HepG2 (cell line): ENCODE measurements at regions not wholly inside any gene's neighbourhood (a gene's known extent, or its start where the extent isn't known, plus 50 kb on each side); places are given as distances from the start of the nearest gene placed in this dataset.

Experiments used
- KIAA2018 ChIP-seq: sonication (generic); formaldehyde crosslinking; IDR thresholded peaks from 2 replicates; pipeline ENCODE4 v1.5.0; 2020; ENCODE audit warnings: mild to moderate bottlenecking, missing genetic modification reagents, borderline replicate concordance
- PRDM4 ChIP-seq: sonication (generic); formaldehyde crosslinking; IDR thresholded peaks from 2 replicates; pipeline ENCODE4 v1.9.0; 2021; ENCODE audit warnings: missing genetic modification reagents, borderline replicate concordance
- PTBP1 ChIP-seq: fragments of 200-400 bp; formaldehyde crosslinking; IDR thresholded peaks from 2 replicates; pipeline ENCODE4 v1.6.1; 2018; ENCODE audit warnings: low read length, low read depth; ENCODE audit not compliant: poor library complexity, severe bottlenecking
- ZBTB25 ChIP-seq: IDR thresholded peaks from 2 replicates; pipeline ENCODE4 v1.6.1; 2018; ENCODE audit warnings: missing genetic modification reagents
- ZNF432 ChIP-seq: sonication (generic); formaldehyde crosslinking; IDR thresholded peaks from 2 replicates; pipeline ENCODE4 v1.5.0; 2020; ENCODE audit warnings: missing genetic modification reagents, mild to moderate bottlenecking, borderline replicate concordance

GRCh38 chr3:110383356-110383755 lies 688.3 kb upstream of the NECTIN3 start (continued):
- TF ChIP-seq PRDM4 (CRISPR knock-in tag) = no peak
- no peak for TF ChIP-seq ZNF432 (CRISPR knock-in tag)
- TF ChIP-seq KIAA2018 (CRISPR knock-in tag) = no peak
- TF ChIP-seq PTBP1 = no peak
- no peak for TF ChIP-seq ZBTB25
